OCI-LY7 (cell line): ENCODE measurements at regions not wholly inside any gene's neighbourhood (a gene's known extent, or its start where the extent isn't known, plus 50 kb on each side); places are given as distances from the start of the nearest gene placed in this dataset.

ENCODE experiments used
- BruUV-seq: library from RNA; stranded (reverse); fragments of 400-500 nt; replicated peaks from 2 replicates; lab custom pipeline; 2021; lab: Mats Ljungman, UMichigan
- CTCF ChIA-PET: fragments of 300-600 bp; sonication (Branson Sonifier 250); formaldehyde crosslinking; loops from one replicate; lab custom pipeline; 2022; ENCODE audit warnings: antibody characterized with exemption; ENCODE audit not compliant: unreplicated experiment; lab: Charles Lee
- POLR2A ChIA-PET: fragments of 300-600 bp; sonication (Branson Sonifier 250); formaldehyde crosslinking; loops from one replicate; lab custom pipeline; 2022; ENCODE audit warnings: antibody characterized with exemption; lab: Charles Lee
- DNase-seq: peaks from one replicate; pipeline ENCODE4 v3.0.0-alpha.2; 2015; ENCODE audit warnings: low spot score
- H2AFZ ChIP-seq: fragments of 200-600 bp; sonication (generic), shearing (Covaris generic); 2 replicates; pipeline ENCODE4 v1.6.1; 2014; ENCODE audit warnings: mild to moderate bottlenecking, antibody characterized with exemption, low read length, moderate library complexity
- H3K27ac ChIP-seq: fragments of 200-600 bp; sonication (generic); 2 replicates; pipeline ENCODE4 v1.5.1; 2014; ENCODE audit warnings: mixed run types, low read depth, mild to moderate bottlenecking, moderate library complexity, low read length, inconsistent platforms; ENCODE audit not compliant: poor library complexity, severe bottlenecking
- H3K36me3 ChIP-seq: fragments of 200-600 bp; sonication (generic); 2 replicates; pipeline ENCODE4 v1.6.1; 2014; ENCODE audit warnings: mild to moderate bottlenecking, antibody characterized with exemption, low read length, moderate library complexity, mixed read lengths; ENCODE audit not compliant: insufficient read depth
- H3K4me1 ChIP-seq: fragments of 200-600 bp; sonication (generic); 2 replicates; pipeline ENCODE4 v1.5.1; 2014; ENCODE audit warnings: mild to moderate bottlenecking, low read length; ENCODE audit not compliant: insufficient read depth, poor library complexity, severe bottlenecking
- H3K4me2 ChIP-seq: fragments of 200-600 bp; sonication (generic); 2 replicates; pipeline ENCODE4 v1.6.1; 2014; ENCODE audit warnings: mild to moderate bottlenecking, low read length
- H3K4me3 ChIP-seq: fragments of 200-600 bp; sonication (generic); 2 replicates; pipeline ENCODE4 v1.5.1; 2014; ENCODE audit warnings: mild to moderate bottlenecking, low read depth, low read length; ENCODE audit not compliant: poor library complexity, severe bottlenecking
- H3K79me2 ChIP-seq: fragments of 200-600 bp; sonication (generic); 2 replicates; pipeline ENCODE4 v1.6.1; 2016; ENCODE audit warnings: low read depth, mild to moderate bottlenecking, low read length, moderate library complexity, mixed read lengths; ENCODE audit not compliant: insufficient read depth
- H3K9me2 ChIP-seq: fragments of 200-600 bp; sonication (generic); 2 replicates; pipeline ENCODE4 v1.6.1; 2016; ENCODE audit warnings: mild to moderate bottlenecking, low read length, mixed read lengths; ENCODE audit not compliant: insufficient read depth
- H3K9me3 ChIP-seq: fragments of 200-600 bp; sonication (generic); 2 replicates; pipeline ENCODE4 v1.6.1; 2014; ENCODE audit warnings: mild to moderate bottlenecking, mixed run types, low read length, mixed read lengths
- H4K20me1 ChIP-seq: fragments of 200-600 bp; sonication (generic); 2 replicates; pipeline ENCODE4 v1.6.1; 2014; ENCODE audit warnings: mild to moderate bottlenecking, antibody characterized with exemption, low read length, moderate library complexity, mixed read lengths; ENCODE audit not compliant: insufficient read depth
- EZH2phosphoT487 ChIP-seq: fragments of 200-600 bp; sonication (generic); IDR thresholded peaks from 2 replicates; pipeline ENCODE4 v1.6.1; 2018; ENCODE audit warnings: low read depth, borderline replicate concordance, mild to moderate bottlenecking, mixed run types, antibody characterized with exemption, low read length, moderate library complexity, mixed read lengths
- intact Hi-C: fragments of 100-400 bp; cut with micrococcal nuclease; formaldehyde crosslinking; loops from one replicate; pipeline ENCODE4 v1.10.0; 2022; ENCODE audit not compliant: unreplicated experiment
- TF ChIP-seq, protein P1 (sequence below): fragments of 200-600 bp; sonication (generic); conservative IDR thresholded peaks from 2 replicates; pipeline ENCODE4 v1.5.1; 2014; ENCODE audit warnings: mild to moderate bottlenecking, antibody characterized with exemption, low read length, moderate library complexity, mixed read lengths

- no peak for DNase-seq
- ChIA-PET CTCF (no interaction called here), POLR2A (no interaction called here)
- TF ChIP-seq, protein P1, sequence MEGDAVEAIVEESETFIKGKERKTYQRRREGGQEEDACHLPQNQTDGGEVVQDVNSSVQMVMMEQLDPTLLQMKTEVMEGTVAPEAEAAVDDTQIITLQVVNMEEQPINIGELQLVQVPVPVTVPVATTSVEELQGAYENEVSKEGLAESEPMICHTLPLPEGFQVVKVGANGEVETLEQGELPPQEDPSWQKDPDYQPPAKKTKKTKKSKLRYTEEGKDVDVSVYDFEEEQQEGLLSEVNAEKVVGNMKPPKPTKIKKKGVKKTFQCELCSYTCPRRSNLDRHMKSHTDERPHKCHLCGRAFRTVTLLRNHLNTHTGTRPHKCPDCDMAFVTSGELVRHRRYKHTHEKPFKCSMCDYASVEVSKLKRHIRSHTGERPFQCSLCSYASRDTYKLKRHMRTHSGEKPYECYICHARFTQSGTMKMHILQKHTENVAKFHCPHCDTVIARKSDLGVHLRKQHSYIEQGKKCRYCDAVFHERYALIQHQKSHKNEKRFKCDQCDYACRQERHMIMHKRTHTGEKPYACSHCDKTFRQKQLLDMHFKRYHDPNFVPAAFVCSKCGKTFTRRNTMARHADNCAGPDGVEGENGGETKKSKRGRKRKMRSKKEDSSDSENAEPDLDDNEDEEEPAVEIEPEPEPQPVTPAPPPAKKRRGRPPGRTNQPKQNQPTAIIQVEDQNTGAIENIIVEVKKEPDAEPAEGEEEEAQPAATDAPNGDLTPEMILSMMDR, result no peak
- TF ChIP-seq EZH2phosphoT487, result no peak
- Histone ChIP-seq H2AFZ (no peak overlapping the region), H3K4me3 (no peak overlapping the region), H4K20me1 (no peaks in the 10 kb centered on the region), H3K4me2 (no peak overlapping the region), H3K27ac (no peak overlapping the region), H3K79me2 (no peaks in the 10 kb centered on the region), H3K9me2 (no peaks in the 10 kb centered on the region), H3K36me3 (no peaks in the 10 kb centered on the region), H3K4me1 (no peaks in the 10 kb centered on the region), H3K9me3 (no peaks in the 10 kb centered on the region)
- no TSS peak for BruUV-seq
- intact Hi-C loops, result no loop called here
Observed at GRCh38 chr10:70964881-70965280, 76.5 kb upstream of the PCBD1 start.

- no peaks in the 10 kb centered on the region for H3K9me3 ChIP-seq
- no peaks in the 10 kb centered on the region for H3K9me2 ChIP-seq
- H2AFZ ChIP-seq, result no peak overlapping the region
- no peaks in the 10 kb centered on the region for H3K79me2 ChIP-seq
- ChIA-PET CTCF (no interaction called here), POLR2A (interaction anchor here (0.6 kb wide), 1 partner anchor 387 kb away, joined by 4 read pairs; no protein-coding TSS in a partner anchor)
- no peak overlapping the region for H3K4me2 ChIP-seq
- no TSS peak for BruUV-seq
- no peak for DNase-seq
- intact Hi-C loops, result no loop called here
- no peak overlapping the region for H3K27ac ChIP-seq
- H3K4me3 ChIP-seq, result no peak overlapping the region
- TF ChIP-seq, protein P1, result no peak
- TF ChIP-seq EZH2phosphoT487, result no peak
- H4K20me1 ChIP-seq, result no peaks in the 10 kb centered on the region
- H3K4me1 ChIP-seq, result no peaks in the 10 kb centered on the region
- no peaks in the 10 kb centered on the region for H3K36me3 ChIP-seq
Observed at GRCh38 chr10:70965566-70965965, 77.2 kb upstream of the PCBD1 start.

DNA sequence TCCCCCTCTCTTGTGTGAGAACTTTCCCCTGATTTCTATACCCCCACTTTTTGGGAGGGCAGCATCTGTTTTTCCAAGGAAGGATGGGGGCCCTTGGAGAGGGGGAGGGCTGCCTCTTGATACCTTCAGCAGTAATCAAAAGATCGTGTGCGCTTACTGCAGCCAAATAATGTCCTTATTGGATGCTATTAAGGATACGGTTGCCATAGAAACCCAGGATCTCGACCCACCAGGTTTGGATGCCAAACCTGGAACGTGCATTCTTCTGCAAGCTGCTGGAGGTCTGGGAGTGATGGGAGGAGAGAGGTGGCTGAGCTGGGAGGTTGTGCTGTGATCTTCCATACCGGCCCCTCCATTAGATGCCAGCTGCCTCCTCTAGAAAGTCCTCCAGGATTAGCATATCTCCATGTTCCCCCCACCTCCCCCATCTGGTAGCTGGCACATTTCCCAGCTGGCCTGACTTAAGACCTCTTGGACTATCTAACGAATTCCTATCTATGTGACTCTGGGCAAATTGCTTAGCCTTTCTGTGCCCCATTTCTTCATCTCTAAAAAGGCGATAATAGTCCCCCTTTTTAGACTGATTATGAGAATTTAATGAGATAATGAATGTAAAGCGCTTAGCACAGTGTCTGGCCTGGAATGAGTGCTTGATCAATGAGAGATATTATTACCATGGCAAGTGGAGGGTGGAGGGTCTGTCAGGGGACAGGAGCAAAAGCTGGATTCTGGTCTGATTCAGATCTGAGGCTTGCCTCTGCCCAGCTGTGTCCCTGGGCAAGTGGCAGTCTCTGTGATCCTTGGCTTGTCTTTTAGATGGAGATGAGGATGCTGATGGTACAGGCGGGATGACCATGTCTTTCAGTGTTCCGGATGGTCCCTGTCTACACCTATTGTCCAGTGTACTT lies 78.5 kb upstream of the PCBD1 start:
- Histone ChIP-seq H3K4me1 (no peaks in the 10 kb centered on the region), H3K4me3 (no peak overlapping the region), H3K79me2 (no peaks in the 10 kb centered on the region), H3K9me2 (no peaks in the 10 kb centered on the region), H2AFZ (no peak overlapping the region), H3K27ac (no peak overlapping the region), H4K20me1 (no peaks in the 10 kb centered on the region), H3K9me3 (0 out of 2 replicates have a peak, but pooled peaks cover 3% of the 10 kb centered on the region), H3K4me2 (no peak overlapping the region), H3K36me3 (no peaks in the 10 kb centered on the region)
- BruUV-seq, result no TSS peak
- CTCF ChIA-PET, result no interaction called here
- intact Hi-C loops, result no loop called here
- POLR2A ChIA-PET, result no interaction called here
- TF ChIP-seq EZH2phosphoT487, result no peak
- TF ChIP-seq, protein P1, result no peak
- DNase-seq, result no peak
